Neural cell (in vitro differentiated cells): ENCODE measurements at regions not wholly inside any gene's neighbourhood (a gene's known extent, or its start where the extent isn't known, plus 50 kb on each side); places are given as distances from the start of the nearest gene placed in this dataset.

Experiments
- H2AFZ ChIP-seq: fragments of 200-600, 300-800 bp; sonication (generic), shearing (Covaris generic); 2 replicates; pipeline ENCODE4 v1.6.0; 2014; ENCODE audit warnings: low read depth, mild to moderate bottlenecking, antibody characterized with exemption, low read length, moderate library complexity
- H3F3A ChIP-seq: fragments of 200-600 bp; shearing (Covaris generic); 2 replicates; pipeline ENCODE4 v1.6.1; 2016; ENCODE audit warnings: mild to moderate bottlenecking, moderate library complexity, mixed read lengths, antibody characterized with exemption, low read length; ENCODE audit not compliant: insufficient read depth, poor library complexity, severe bottlenecking
- H3K27ac ChIP-seq: fragments of 200-600, 300-800 bp; sonication (generic), shearing (Covaris generic); 2 replicates; pipeline ENCODE4 v1.5.1; 2014; ENCODE audit warnings: mild to moderate bottlenecking, low read length, moderate library complexity
- H3K27me3 ChIP-seq: fragments of 300-800, 200-600 bp; sonication (generic), shearing (Covaris generic); 2 replicates; pipeline ENCODE4 v1.6.0; 2014; ENCODE audit warnings: mild to moderate bottlenecking, low read depth, low read length, moderate library complexity; ENCODE audit not compliant: insufficient read depth
- H3K36me3 ChIP-seq: fragments of 300-800, 200-600 bp; sonication (generic), shearing (Covaris generic); 2 replicates; pipeline ENCODE4 v1.5.1; 2014; ENCODE audit warnings: mild to moderate bottlenecking, antibody characterized with exemption, low read length, moderate library complexity; ENCODE audit not compliant: insufficient read depth
- H3K4me2 ChIP-seq: fragments of 300-800, 200-600 bp; sonication (generic), shearing (Covaris generic); 2 replicates; pipeline ENCODE4 v1.6.0; 2014; ENCODE audit warnings: mild to moderate bottlenecking, low read length
- H3K4me3 ChIP-seq: fragments of 300-800, 200-600 bp; sonication (generic), shearing (Covaris generic); 2 replicates; pipeline ENCODE4 v1.5.1; 2014; ENCODE audit warnings: mild to moderate bottlenecking, low read length, moderate library complexity
- H3K79me2 ChIP-seq: fragments of 200-600 bp; shearing (Covaris generic); replicated peaks from 2 replicates; pipeline ENCODE4 v1.6.0; 2014; ENCODE audit warnings: mild to moderate bottlenecking, low read length, moderate library complexity; ENCODE audit not compliant: insufficient read depth
- H3K9ac ChIP-seq: fragments of 300-800, 200-600 bp; sonication (generic), shearing (Covaris generic); 2 replicates; pipeline ENCODE4 v1.6.1; 2016; ENCODE audit warnings: mild to moderate bottlenecking, low read length, mixed read lengths
- H3K9me2 ChIP-seq: fragments of 200-600 bp; shearing (Covaris generic); 2 replicates; pipeline ENCODE4 v1.6.1; 2016; ENCODE audit warnings: mild to moderate bottlenecking, low read length, mixed read lengths; ENCODE audit not compliant: insufficient read depth
- H3K9me3 ChIP-seq: fragments of 200-600, 300-800 bp; sonication (generic), shearing (Covaris generic); 2 replicates; pipeline ENCODE4 v1.6.1; 2016; ENCODE audit warnings: mild to moderate bottlenecking, mixed run types, low read length, moderate library complexity, mixed read lengths
- H4K20me1 ChIP-seq: fragments of 200-600 bp; shearing (Covaris generic); 2 replicates; pipeline ENCODE4 v1.6.1; 2016; ENCODE audit warnings: mild to moderate bottlenecking, mixed run types; ENCODE audit not compliant: insufficient read depth
- CTCF ChIP-seq: fragments of 450-650 bp; IDR thresholded peaks from 2 replicates; pipeline ENCODE4 v1.5.1; 2014; ENCODE audit warnings: antibody characterized with exemption, mild to moderate bottlenecking, moderate library complexity; ENCODE audit not compliant: poor library complexity, severe bottlenecking
- EP300 ChIP-seq: fragments of 450-650 bp; conservative IDR thresholded peaks from 2 replicates; pipeline ENCODE4 v1.6.1; 2014; ENCODE audit warnings: antibody characterized with exemption, mild to moderate bottlenecking, moderate library complexity; ENCODE audit not compliant: poor library complexity, severe bottlenecking
- EZH2 ChIP-seq: fragments of 200-600, 300-800 bp; shearing (Covaris generic), sonication (generic); IDR thresholded peaks from 2 replicates; pipeline ENCODE4 v1.6.1; 2014; ENCODE audit warnings: antibody characterized with exemption, low read length, borderline replicate concordance, mild to moderate bottlenecking; ENCODE audit not compliant: insufficient read depth, poor library complexity, severe bottlenecking
- MXI1 ChIP-seq: fragments of 450-650 bp; conservative IDR thresholded peaks from 2 replicates; pipeline ENCODE4 v1.6.1; 2014; ENCODE audit warnings: antibody characterized with exemption, mild to moderate bottlenecking; ENCODE audit not compliant: poor library complexity, severe bottlenecking
- POLR2AphosphoS5 ChIP-seq: IDR thresholded peaks from 2 replicates; pipeline ENCODE4 v1.6.1; 2012
- RAD21 ChIP-seq: fragments of 450-650 bp; conservative IDR thresholded peaks from 2 replicates; pipeline ENCODE4 v1.6.1; 2014; ENCODE audit warnings: antibody characterized with exemption, mild to moderate bottlenecking, moderate library complexity
- SMC3 ChIP-seq: fragments of 450-650 bp; conservative IDR thresholded peaks from 2 replicates; pipeline ENCODE4 v1.6.1; 2014; ENCODE audit warnings: antibody characterized with exemption, mild to moderate bottlenecking, moderate library complexity; ENCODE audit not compliant: poor library complexity
- TAF1 ChIP-seq: IDR thresholded peaks from 2 replicates; pipeline ENCODE4 v1.6.1; 2012; ENCODE audit warnings: low read depth
- TF ChIP-seq, protein P1 (sequence below): IDR thresholded peaks from 2 replicates; pipeline ENCODE4 v1.6.1; 2012; ENCODE audit warnings: borderline replicate concordance

DNA sequence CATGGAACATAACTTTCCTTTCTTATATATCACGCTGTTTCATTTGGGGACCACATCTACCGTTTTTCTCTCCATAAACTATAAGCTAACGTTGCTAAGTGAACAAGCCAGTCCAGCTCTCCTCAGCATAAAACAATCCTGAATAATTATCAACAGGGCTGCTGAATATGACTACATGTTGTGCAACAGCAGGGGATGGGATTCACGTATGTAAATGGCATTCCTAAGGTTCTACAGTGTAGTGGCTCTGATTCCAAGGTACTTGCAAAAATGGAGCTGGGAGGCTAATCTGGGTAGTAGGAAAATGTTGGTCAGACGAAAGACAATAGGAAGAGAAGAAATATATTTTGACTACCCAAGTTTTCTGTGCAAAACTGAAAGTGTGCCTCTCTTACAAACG, 262.8 kb downstream of the RWDD3 start:
- no peak overlapping the region for H3K27ac ChIP-seq
- no peaks in the 10 kb centered on the region for H3K36me3 ChIP-seq
- H2AFZ ChIP-seq, result no peak overlapping the region
- no peak overlapping the region for H3K4me2 ChIP-seq
- H3F3A ChIP-seq, result no peaks in the 10 kb centered on the region
- no peaks in the 10 kb centered on the region for H3K9me3 ChIP-seq
- TF ChIP-seq MXI1 (no peak), RAD21 (no peak), POLR2AphosphoS5 (no peak), TAF1 (no peak), EZH2 (no peak), SMC3 (no peak), CTCF (no peak), EP300 (no peak)
- TF ChIP-seq, protein P1, sequence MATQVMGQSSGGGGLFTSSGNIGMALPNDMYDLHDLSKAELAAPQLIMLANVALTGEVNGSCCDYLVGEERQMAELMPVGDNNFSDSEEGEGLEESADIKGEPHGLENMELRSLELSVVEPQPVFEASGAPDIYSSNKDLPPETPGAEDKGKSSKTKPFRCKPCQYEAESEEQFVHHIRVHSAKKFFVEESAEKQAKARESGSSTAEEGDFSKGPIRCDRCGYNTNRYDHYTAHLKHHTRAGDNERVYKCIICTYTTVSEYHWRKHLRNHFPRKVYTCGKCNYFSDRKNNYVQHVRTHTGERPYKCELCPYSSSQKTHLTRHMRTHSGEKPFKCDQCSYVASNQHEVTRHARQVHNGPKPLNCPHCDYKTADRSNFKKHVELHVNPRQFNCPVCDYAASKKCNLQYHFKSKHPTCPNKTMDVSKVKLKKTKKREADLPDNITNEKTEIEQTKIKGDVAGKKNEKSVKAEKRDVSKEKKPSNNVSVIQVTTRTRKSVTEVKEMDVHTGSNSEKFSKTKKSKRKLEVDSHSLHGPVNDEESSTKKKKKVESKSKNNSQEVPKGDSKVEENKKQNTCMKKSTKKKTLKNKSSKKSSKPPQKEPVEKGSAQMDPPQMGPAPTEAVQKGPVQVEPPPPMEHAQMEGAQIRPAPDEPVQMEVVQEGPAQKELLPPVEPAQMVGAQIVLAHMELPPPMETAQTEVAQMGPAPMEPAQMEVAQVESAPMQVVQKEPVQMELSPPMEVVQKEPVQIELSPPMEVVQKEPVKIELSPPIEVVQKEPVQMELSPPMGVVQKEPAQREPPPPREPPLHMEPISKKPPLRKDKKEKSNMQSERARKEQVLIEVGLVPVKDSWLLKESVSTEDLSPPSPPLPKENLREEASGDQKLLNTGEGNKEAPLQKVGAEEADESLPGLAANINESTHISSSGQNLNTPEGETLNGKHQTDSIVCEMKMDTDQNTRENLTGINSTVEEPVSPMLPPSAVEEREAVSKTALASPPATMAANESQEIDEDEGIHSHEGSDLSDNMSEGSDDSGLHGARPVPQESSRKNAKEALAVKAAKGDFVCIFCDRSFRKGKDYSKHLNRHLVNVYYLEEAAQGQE, result no peak
- H3K9me2 ChIP-seq, result no peaks in the 10 kb centered on the region
- H3K27me3 ChIP-seq, result no peaks in the 10 kb centered on the region
- H3K4me3 ChIP-seq, result no peak overlapping the region
- no peaks in the 10 kb centered on the region for H4K20me1 ChIP-seq
- H3K9ac ChIP-seq, result no peak overlapping the region
- H3K79me2 ChIP-seq, result no peaks in the 10 kb centered on the region

DNA sequence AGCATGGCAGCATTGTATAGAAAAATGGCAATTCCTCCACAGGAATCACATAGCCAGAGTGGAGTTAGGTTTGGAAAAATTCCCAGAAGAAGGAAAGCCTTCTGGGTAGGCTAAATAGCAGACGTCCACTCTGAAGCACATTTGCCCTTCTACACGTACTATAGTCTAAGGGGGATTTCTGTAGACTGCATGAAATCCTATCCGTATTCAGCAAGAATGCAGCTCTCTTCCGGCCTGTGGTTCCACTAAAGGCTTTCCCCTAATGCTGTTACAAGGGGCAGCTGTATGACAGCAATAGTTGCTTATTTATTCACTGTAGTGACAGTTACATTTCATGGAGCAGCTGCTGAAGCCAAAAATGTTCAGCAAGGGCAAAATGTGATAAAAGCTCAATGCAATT, 263.6 kb downstream of the RWDD3 start:
- Histone ChIP-seq H3K27me3 (no peaks in the 10 kb centered on the region), H3K4me2 (no peak overlapping the region), H2AFZ (no peak overlapping the region)

More for the DNA sequence above, 263.6 kb downstream of the RWDD3 start:
- no peaks in the 10 kb centered on the region for H3K36me3 ChIP-seq
- H3K9me3 ChIP-seq, result no peaks in the 10 kb centered on the region
- H3K4me3 ChIP-seq, result no peak overlapping the region
- H3K79me2 ChIP-seq, result no peaks in the 10 kb centered on the region
- no peak for TF ChIP-seq RAD21
- TF ChIP-seq EZH2, result no peak
- TF ChIP-seq SMC3, result no peak
- no peak overlapping the region for H3K9ac ChIP-seq
- no peaks in the 10 kb centered on the region for H3F3A ChIP-seq
- H4K20me1 ChIP-seq, result no peaks in the 10 kb centered on the region
- H3K27ac ChIP-seq, result no peak overlapping the region
- no peaks in the 10 kb centered on the region for H3K9me2 ChIP-seq
